Brain microvascular endothelial cell (primary cell): ENCODE measurements at regions not wholly inside any gene's neighbourhood (a gene's known extent, or its start where the extent isn't known, plus 50 kb on each side); places are given as distances from the start of the nearest gene placed in this dataset.

Experiments used
- DNase-seq: peaks from one replicate; pipeline ENCODE4 v3.0.0-alpha.2; 2020
- H3K27ac ChIP-seq: fragments of 250-450 bp; sonication (Bioruptor Pico); 2 replicates; pipeline ENCODE4 v1.5.1; 2020; ENCODE audit warnings: mild to moderate bottlenecking, moderate library complexity
- H3K27me3 ChIP-seq: fragments of 250-450 bp; sonication (Bioruptor Pico); replicated peaks from 2 replicates; pipeline ENCODE4 v1.5.1; 2020; ENCODE audit warnings: mild to moderate bottlenecking
- H3K36me3 ChIP-seq: fragments of 250-450 bp; sonication (Bioruptor Pico); replicated peaks from 2 replicates; pipeline ENCODE4 v1.5.1; 2020; ENCODE audit warnings: mild to moderate bottlenecking
- H3K4me3 ChIP-seq: 2 replicates; pipeline ENCODE4 v1.5.1; 2011; ENCODE audit warnings: low read depth, mild to moderate bottlenecking, control low read depth, low read length, moderate library complexity
- in situ Hi-C: cut with HindIII; loops from 2 replicates; pipeline ENCODE4 v1.10.0; 2017; ENCODE audit warnings: low sequenced_read_pairs, low pct_ligation_motif_present
- TF ChIP-seq, protein P1 (sequence below): IDR thresholded peaks from 2 replicates; pipeline ENCODE4 v1.5.1; 2011; ENCODE audit warnings: low read depth, mild to moderate bottlenecking, moderate library complexity, low read length, control low read depth, inconsistent platforms; ENCODE audit errors: missing control alignments

- H3K4me3 ChIP-seq: no peak overlapping the region
- DNase-seq: no peak
- no peaks in the 10 kb centered on the region for H3K27me3 ChIP-seq
- no peak overlapping the region for H3K27ac ChIP-seq
- TF ChIP-seq, protein P1, sequence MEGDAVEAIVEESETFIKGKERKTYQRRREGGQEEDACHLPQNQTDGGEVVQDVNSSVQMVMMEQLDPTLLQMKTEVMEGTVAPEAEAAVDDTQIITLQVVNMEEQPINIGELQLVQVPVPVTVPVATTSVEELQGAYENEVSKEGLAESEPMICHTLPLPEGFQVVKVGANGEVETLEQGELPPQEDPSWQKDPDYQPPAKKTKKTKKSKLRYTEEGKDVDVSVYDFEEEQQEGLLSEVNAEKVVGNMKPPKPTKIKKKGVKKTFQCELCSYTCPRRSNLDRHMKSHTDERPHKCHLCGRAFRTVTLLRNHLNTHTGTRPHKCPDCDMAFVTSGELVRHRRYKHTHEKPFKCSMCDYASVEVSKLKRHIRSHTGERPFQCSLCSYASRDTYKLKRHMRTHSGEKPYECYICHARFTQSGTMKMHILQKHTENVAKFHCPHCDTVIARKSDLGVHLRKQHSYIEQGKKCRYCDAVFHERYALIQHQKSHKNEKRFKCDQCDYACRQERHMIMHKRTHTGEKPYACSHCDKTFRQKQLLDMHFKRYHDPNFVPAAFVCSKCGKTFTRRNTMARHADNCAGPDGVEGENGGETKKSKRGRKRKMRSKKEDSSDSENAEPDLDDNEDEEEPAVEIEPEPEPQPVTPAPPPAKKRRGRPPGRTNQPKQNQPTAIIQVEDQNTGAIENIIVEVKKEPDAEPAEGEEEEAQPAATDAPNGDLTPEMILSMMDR: no peak
- H3K36me3 ChIP-seq: no peaks in the 10 kb centered on the region
- in situ Hi-C loops: no loop called here
Measured at GRCh38 chr2:126342457-126342856, 313.5 kb upstream of the GYPC start.

DNA sequence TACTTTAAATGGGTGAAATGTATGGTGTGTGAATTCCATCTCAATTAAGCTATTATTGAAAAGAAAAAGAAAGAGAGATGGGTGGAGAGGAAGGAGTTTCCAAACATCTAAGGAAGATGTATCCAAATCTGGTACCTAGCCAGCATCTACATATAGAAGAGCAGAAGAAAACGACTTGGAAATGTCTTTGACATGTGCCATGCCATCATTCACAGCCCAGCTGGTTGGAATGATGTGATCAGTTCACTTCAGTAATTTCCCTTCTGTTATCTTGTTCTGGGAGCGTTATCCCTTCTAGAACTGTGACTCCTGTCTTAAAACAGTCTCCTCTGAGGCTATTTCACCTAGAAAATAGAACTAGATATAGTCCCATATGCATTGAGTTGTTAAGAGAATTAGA lies 312.8 kb upstream of the GYPC start:
- Histone ChIP-seq H3K27ac (no peak overlapping the region), H3K4me3 (no peak overlapping the region), H3K27me3 (no peaks in the 10 kb centered on the region), H3K36me3 (no peaks in the 10 kb centered on the region)
- no peak for DNase-seq
- TF ChIP-seq, protein P1: no peak
- in situ Hi-C loops: no loop called here

DNA sequence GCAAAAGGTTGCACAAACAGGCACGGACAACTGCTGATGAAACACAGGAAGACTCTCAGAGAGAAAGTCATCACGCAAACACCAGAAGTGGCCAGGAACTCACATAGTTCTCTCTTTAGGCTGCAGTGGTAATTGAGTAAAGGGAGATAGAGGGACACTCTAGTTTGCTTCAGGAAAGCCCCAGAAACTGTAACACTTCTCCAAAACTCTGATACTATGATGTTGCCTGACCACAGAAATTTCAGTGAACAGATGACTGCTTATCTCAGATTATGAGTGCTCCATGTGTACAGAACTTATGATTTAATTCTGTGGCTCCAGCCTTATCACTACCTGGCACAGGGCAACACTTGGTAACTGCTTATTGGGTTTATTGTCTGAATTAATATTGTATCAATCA lies 311.5 kb upstream of the GYPC start:
- TF ChIP-seq, protein P1: no peak
- Histone ChIP-seq H3K27ac (no peak overlapping the region), H3K36me3 (no peaks in the 10 kb centered on the region), H3K27me3 (no peaks in the 10 kb centered on the region), H3K4me3 (no peak overlapping the region)
- in situ Hi-C loops: no loop called here
- no peak for DNase-seq

GRCh38 chr2:126345691-126346090 lies 310.3 kb upstream of the GYPC start:
- Histone ChIP-seq H3K36me3 (no peaks in the 10 kb centered on the region), H3K27me3 (no peaks in the 10 kb centered on the region), H3K27ac (no peak overlapping the region), H3K4me3 (no peak overlapping the region)
- in situ Hi-C loops: no loop called here
- TF ChIP-seq, protein P1: no peak
- no peak for DNase-seq

DNA sequence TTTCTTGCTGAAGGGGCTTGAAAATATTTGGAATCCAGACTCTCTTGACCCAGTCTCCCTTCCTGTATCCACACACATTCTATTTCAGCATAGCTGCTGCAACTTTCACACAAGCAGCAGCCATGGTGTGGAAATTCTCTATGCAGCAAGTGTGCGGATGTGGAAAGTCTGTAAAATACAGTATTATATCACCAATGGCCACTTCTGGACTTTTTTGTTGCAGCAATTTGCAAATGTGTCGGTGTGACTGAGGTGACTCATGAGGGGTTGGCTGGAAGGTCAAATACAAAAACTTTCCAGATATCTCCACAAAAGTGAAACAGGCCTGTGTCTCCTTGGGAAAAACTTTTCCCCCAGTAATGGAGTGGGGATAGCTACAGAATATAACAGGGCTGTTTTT lies 299.3 kb upstream of the GYPC start:
- no peak for DNase-seq
- in situ Hi-C loops: no loop called here
- Histone ChIP-seq H3K27ac (no peak overlapping the region), H3K36me3 (no peaks in the 10 kb centered on the region), H3K27me3 (no peaks in the 10 kb centered on the region), H3K4me3 (no peak overlapping the region)
- TF ChIP-seq, protein P1: no peak

DNA sequence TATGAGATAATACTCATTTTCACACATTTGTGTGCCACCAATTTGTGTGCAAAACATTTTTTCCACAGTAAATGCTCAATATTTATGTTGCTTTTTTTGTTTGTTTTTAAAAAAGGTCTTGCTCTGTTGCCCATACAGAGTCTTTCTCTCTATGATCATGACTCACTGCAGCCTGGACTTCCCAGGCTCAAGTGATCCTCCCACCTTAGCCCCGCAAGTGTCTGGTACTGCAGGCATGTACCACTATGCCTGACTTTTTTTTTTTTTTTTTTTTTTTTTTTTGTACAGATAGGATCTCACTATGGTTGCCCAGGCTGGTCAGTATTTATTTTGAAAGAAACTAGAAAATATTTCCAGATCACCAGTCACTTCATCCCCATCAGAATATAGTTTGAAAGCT lies 297.8 kb upstream of the GYPC start:
- no peak for DNase-seq
- no peaks in the 10 kb centered on the region for H3K36me3 ChIP-seq
- no peaks in the 10 kb centered on the region for H3K27me3 ChIP-seq
- TF ChIP-seq, protein P1: no peak
- H3K27ac ChIP-seq: no peak overlapping the region
- in situ Hi-C loops: no loop called here
- no peak overlapping the region for H3K4me3 ChIP-seq
